T-helper 1 cell (primary cell): ENCODE measurements at regions not wholly inside any gene's neighbourhood (a gene's known extent, or its start where the extent isn't known, plus 50 kb on each side); places are given as distances from the start of the nearest gene placed in this dataset.
"Not testable (repeated sequence)": the region's sequence is repeated elsewhere in the genome, so short reads cannot be mapped to it uniquely, and the experiment has no call there.

Experiments
- DNase-seq, 5 donors: peaks; one replicate each; pipeline ENCODE4 v3.0.0-alpha.2; 2012 to 2020

- not testable (repeated sequence) for DNase-seq
Observed at GRCh38 chr15:91415258-91415657, 315.2 kb downstream of the SV2B start.

- DNase-seq, result no peak
Observed at GRCh38 chr15:91420689-91421088, 320.6 kb downstream of the SV2B start.

DNA sequence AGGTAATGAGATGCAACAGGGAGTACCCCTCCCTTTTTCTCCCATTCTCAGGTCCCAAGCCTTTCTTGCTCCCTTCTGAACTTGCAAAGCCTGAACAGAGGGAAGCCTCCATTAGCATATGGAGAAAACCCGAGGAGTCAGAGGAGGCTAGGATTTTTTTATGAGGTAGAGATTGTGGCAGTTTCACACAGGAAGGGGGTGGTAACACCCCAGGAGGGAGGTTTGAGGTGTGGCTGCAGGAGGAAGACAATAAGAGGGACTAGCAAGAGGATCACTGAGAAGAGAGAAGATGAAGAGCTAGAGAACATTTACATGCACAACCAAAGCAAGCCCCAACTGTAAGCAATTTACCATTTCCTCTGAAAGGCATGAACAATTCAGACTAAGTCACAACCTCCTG lies 322.7 kb downstream of the SV2B start:
- peak in 2 of 5 donors; percentile 5 to 54 for DNase-seq

DNA sequence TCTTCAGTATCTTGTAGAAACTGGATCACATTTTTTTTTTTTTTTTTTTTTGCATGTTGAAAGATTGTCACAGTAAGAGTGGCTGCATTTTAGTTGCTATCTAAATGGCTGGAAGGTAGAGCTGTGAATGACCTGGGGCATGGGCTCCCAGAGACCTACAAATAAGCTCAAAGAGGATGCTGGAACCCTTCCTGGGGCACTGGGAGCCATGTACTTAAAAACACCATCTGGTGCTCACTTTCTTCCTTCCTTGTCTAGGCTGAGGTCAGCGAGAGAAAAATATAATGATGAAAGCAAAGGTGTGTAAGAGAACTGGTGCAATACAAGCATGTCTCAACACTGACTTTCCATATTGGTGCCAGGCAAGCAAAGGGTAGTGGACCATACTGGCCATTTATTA lies 323.9 kb downstream of the SV2B start:
- DNase-seq, result no peak

GRCh38 chr15:91426412-91426811 lies 326.4 kb downstream of the SV2B start:
- DNase-seq, result no peak

GRCh38 chr15:91429973-91430372 lies 329.9 kb downstream of the SV2B start:
- no peak for DNase-seq

DNA sequence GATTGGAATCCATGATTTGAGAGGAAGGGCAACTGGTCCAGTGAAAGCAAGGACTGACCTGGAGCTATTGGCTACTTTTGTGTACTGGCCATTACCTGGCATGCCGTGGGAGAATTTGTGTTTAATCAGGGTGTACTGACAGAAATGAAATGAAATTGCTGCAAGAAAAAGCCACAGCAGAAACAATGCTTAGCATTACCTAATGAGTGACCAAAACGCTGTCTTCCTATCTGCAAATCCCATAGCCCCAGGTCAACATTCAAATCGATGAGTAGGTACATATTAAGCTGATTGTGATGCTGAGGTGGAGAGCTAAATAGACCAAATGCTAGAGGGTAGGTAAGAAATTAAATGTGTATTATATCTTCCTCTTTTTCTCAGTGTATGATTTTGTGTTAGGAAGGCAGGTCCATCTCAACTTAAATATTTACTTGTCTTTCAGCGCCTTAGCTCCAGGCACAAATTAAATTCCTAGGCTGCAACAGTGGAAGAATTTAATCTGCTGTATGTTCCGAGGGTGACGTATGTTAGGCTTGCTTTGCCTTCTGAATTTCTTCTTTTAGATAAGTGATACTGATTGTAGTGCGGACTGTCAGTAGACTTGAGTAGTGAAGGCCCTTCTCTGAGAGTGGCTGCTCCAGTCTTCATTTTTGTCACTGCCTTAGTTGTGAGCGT lies 331.1 kb downstream of the SV2B start:
- DNase-seq, result no peak

DNA sequence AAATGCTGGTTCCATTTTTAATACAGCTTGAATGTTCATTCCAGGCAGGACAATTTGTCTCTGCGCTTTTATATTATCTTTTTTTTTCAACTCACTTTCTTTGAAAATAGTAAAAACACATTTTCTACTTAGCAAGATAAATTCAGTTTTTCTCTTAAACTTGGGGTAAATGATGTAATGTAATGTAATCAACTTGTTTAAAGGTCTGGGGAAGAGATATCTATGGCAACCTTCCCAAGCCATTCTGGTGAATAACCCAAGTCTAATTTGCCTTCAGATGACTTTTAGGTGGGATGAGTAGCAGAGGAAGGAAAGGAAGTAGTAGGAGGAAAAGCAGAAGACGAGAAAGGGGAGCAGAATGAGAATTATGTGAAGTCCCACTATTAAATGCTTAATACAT lies 335.1 kb downstream of the SV2B start:
- no peak for DNase-seq

- no peak for DNase-seq
Observed at GRCh38 chr15:91444656-91445055, 344.6 kb downstream of the SV2B start.

DNA sequence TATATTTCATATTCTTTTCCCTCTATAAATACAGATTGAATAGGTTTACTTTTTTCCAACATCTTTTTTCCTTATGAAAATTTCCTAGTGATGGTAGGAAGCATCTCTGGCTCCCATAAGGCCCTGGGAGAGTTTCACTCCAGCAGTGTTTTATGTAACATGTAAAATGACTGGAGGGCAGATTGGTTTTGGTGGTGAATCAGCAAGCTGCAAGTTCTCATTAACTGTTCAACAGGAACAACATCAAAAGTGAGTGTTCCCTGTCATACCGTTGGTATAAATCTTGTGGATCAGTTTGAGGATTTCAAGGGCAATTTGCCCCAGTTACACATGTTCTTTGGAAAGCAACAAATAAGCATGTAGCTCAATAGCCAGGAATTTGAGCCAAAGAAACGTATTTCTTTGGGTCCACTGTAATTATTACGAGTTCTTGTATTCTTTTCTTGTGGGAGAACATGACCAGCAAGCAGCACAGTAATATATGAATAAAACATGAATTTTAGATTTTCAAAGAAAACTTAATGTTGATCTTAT lies 345.7 kb downstream of the SV2B start:
- DNase-seq, result no peak

DNA sequence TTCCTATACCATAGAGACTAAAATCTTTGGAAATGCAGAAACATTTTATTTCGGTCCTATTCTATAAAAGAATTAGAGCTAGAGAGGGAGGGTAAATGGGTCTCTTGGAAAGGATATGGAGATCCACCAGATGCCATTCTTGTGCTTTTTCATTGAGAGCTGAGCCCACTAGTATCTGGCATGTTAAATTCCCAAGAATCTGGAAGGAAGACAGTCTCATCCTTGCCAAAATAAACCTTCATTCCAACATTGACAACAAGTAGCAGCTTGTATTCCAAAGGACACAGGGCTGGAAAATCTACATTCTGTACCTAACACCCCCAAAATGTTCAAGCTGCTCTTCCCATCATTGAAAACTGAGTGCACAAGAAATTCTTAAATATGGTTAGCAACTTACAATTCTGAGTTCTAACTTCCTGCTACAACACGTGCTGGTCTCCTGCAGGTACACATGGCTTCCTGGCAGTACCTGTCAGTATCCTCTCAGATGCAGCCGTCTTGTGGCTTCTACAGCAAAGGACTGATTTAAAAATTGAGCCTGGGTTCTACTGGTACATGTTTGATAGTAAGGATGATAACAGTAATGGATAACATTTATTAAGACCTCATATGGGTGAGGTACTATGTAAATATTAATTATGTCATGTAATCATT lies 348.1 kb downstream of the SV2B start:
- no peak for DNase-seq

GRCh38 chr15:91453376-91453775 lies 353.3 kb downstream of the SV2B start:
- not testable (repeated sequence) for DNase-seq

DNA sequence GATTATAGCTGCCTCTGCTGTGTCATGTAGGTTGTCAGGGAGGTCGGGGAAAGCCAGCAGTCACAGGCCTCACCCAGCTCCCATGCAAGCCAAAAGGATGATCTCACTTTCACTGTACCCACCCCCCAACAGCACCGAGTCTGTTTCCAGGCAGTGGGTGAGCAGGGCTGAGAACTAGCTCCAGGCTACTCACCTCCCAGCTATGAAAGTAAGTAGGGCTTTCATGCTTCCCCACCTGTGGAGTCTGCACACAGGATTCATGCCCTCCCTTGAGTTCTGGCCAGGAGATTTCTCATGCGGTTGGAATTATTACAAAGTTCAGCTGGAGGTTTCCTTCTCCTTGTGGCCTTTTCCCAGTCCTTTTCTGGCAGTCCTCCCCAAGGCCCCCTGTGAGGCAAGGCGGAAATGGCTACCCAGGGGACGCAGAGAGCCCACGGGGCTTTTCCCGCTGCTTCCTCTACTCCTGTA lies 356.2 kb downstream of the SV2B start:
- no peak for DNase-seq

DNA sequence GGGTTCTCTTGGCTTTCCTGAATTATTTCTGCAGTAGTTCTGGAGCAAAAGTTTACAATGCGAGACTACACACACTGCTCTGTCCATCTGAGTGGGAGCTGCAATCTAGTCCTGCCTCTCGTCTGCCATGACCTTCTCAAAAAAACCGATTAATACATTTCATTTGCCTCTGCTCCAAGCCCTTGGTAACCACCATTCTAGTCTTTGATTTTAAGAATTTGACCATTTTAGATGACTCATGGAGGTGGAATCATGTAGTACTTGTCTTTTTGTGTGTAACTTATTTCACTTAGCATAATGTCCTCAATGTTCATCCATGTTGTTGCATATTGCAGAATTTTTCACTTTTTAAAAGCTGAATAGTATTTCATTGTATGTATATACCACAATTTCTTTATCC lies 356.9 kb downstream of the SV2B start:
- no peak for DNase-seq

GRCh38 chr15:91461377-91461776 lies 361.3 kb downstream of the SV2B start:
- no peak for DNase-seq

DNA sequence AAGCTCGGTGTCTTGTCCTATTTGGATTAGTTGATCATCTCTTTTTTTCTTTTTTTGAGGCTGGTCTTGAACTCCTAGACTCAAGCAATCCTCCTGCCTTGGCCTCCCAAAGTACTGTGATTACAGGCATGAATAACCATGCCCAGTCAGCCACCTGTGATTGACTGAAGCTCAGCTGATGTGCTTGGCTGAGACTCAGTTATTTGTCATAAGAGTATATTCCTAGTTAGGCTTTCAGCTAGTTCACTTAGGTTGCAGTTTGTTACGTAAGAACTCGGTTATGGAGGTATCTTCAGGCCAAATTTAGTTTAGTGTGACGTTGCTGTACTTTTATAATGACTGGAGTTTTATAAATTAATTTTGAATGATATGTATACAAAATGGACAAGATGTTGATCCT lies 365.0 kb downstream of the SV2B start:
- no peak for DNase-seq

DNA sequence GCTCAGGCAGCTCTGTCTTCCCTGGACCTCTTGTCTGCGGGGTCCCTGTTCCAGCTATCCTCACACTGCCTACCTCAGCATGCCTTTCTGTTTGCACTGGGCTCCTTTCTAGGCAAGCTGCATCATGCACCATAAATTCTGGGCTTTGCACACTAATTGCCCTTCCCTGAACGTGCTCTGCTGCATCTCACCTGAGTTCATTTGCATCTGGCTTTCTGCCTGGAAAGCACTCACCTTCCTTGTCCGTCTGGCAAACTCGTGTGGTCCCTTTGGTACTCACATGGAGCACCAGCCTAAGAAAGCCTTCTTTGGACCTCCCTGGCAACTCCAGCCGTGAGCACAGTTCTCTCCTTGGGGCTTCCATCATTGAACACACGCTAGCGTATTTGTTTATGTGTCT lies 365.6 kb downstream of the SV2B start:
- no peak for DNase-seq

DNA sequence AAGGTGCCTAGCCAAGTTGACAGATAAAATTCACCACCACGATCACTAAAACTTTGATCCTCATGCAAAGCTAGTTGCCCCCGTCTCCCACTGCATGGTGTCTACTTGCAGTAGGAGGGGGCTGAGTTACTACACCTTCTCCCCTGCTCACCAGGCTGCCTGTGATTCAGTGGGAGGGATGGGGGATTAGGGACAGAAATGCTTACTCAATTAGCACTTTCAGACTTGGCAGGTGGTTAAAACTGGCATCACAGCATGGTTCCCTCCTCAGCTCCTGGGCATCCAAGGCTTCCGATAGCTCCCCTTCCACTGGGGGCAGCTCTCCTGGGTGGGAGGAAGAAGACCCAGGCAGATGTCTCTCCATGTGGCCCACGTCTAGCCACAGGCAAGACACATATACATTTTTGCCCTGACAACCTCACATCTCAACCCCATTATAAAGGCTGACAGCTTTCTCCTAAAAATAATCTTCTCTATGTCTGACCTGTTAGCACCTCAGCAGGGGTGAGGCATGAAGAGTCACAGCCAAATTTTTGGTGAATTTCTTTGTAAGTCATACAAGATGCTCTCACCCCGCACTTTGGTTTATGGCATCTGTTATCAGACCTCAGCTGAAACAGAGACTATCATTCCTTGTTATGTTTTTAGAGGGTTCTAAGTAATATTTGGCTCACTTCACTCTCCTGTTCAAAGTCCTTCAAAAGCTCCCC lies 369.0 kb downstream of the SV2B start:
- DNase-seq, result no peak

DNA sequence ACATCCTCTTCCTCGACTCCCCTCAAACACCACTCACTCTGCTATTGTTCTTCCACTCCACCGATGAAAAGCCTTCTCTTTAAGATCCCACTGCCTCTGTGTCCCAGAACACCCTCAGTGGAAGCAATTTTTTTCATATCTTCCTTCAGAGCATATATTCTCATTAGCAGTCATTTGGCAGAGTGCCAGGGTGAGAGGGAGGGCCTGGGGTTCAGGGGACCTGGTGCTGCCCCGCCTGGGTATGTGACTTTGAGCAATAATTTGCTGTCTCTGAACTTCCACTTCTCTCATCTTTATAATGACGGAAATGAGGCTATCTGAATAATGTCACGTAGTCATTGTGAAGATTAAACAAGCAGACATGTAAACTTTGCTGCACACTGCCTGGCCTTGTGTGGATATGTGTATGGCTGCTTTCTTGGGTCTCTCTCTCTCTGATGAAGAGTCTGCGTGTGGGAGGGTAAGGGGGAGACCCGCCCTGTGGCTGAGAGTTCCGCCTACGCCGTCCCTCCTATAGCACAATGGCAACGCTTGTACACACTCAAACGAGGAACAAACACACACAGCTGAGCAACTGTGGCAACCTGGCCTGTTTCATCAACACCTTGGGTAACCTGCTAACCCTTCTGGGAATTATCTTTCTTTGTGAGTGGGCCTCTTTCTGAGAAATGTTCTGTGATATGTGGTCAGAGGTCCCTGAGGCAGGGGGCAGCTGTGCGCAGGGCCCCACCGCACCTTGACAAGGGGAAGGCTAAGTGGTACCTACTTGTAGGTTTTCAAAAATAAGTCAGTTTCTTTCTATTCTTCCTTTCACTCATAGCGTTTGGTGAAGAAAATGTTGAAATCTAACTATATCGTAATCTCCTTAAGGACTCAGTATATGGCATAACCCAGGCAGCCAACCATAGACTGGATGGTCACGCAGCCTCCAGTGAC lies 369.8 kb downstream of the SV2B start:
- DNase-seq, result peak in 3 of 5 donors; percentile 60 to 80 (median 74)

DNA sequence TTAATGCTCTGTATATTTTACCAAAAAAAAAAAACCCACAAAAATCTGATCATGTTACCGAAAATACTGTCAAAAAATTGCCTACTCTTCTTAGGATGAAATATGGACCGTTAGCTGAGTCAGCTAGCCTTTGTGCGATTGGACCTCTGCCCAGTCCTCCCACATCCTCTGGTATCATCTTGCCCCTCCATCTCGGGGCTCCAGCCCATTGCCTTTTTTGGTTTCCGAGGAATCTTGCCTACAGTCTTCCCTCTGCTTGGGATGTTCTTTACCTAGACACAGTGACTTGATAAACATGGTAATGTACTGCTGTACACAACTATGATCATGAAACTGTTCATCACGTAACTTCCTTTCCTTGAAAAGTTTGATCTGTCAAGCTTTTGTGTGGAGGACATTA lies 371.4 kb downstream of the SV2B start:
- DNase-seq, result no peak

DNA sequence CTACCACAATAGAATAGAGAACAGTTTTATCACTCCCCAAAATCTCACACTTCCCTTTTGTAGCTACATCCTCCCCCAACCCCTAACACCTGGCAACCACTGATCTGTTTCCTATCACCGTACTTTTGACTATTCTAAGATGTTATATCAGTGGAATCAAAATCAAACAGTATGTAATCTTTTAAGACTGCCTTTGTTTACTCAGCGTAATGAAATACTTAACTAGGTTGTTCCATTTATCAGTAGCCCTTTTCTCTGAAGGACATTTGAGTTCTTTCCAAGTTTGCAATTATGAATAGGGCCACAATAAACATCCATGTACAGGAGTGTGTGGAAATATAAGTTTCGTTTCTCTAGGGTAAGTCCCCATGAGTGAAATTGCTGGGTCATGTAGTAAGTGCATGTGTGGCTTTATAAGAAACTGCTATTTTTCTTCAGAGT lies 372.3 kb downstream of the SV2B start:
- peak in 3 of 5 donors; percentile 8 to 54 (median 43) for DNase-seq

DNA sequence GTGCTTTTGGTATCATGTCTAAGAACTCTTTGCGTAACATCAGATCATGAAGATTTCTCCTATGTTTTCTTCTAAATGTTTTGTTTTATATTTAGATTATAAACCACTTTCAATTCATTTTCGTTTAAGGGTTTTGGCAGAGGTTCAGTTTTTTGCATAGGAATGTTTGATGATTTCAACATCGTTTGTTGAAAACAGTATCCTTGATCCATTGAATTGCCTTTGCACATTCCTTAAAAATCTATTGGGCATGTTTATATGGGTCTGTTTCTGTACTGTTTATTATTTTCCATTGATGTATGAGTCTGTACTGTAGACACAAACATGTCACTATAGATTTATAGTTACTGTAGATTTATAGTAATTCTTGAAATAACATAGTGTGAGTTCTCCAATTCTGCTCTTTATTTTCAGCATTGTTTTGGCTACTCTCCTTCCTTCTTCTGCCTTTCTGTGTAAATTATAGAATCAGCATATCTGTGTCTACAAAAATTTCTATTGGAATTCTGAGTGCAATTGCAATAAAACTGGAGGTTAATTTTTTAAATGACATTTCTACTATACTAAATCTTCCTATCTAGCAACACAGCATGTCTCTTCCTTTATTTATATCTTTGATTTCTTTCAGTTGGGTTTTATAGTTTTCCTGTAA lies 374.0 kb downstream of the SV2B start:
- no peak for DNase-seq
